Spleen (tissue), 11 donors: ENCODE measurements at regions not wholly inside any gene's neighbourhood (a gene's known extent, or its start where the extent isn't known, plus 50 kb on each side); places are given as distances from the start of the nearest gene placed in this dataset.

Experiments
- DNase-seq: peaks from one replicate; pipeline ENCODE4 v3.0.0-alpha.2; 2020
- H3K27ac ChIP-seq, 8 donors: fragments of 200-600 bp; sonication (generic) in 7 of 8; 1 replicate in 4 of 8; 2 replicates in 4 of 8; pipeline versions ENCODE4 v1.5.0 to v1.8.0; 2016 to 2021; ENCODE audit warnings: inconsistent platforms in 4 of 8, mild to moderate bottlenecking in 4 of 8, moderate library complexity in 1 of 8
- H3K27me3 ChIP-seq, 7 donors: fragments of 200-600 bp; sonication (generic) in 6 of 7; replicated peaks in 1 of 7; 1 replicate in 4 of 7; 2 replicates in 3 of 7; pipeline versions ENCODE4 v1.5.0 to v1.8.0; 2016 to 2021; ENCODE audit warnings: inconsistent platforms in 3 of 7, mild to moderate bottlenecking in 1 of 7
- H3K36me3 ChIP-seq, 6 donors: fragments of 200-600 bp; sonication (generic) in 5 of 6; 1 replicate in 4 of 6; 2 replicates in 2 of 6; pipeline versions ENCODE4 v1.5.0 to v1.8.0; 2016 to 2021; ENCODE audit warnings: inconsistent platforms in 2 of 6
- H3K4me1 ChIP-seq, 6 donors: fragments of 200-600 bp; sonication (generic) in 5 of 6; 1 replicate in 3 of 6; 2 replicates in 3 of 6; pipeline versions ENCODE4 v1.5.0 to v1.8.0; 2016 to 2021; ENCODE audit warnings: inconsistent platforms in 3 of 6
- H3K4me3 ChIP-seq, 8 donors: fragments of 200-600 bp; sonication (generic) in 7 of 8; 1 replicate in 4 of 8; 2 replicates in 4 of 8; pipeline versions ENCODE4 v1.5.0 to v1.8.0; 2016 to 2021; ENCODE audit warnings: inconsistent platforms in 4 of 8, mild to moderate bottlenecking in 4 of 8, moderate library complexity in 2 of 8
- H3K9me3 ChIP-seq, 8 donors: fragments of 200-600 bp; sonication (generic) in 7 of 8; 1 replicate in 4 of 8; 2 replicates in 4 of 8; pipeline versions ENCODE4 v1.5.0 to v1.8.0; 2016 to 2021; ENCODE audit warnings: inconsistent platforms in 4 of 8
- POLR2A ChIP-seq, 3 donors: fragments of 450-650 bp; IDR thresholded peaks; one replicate each; pipeline ENCODE4 v1.5.1; 2017; ENCODE audit warnings: antibody characterized with exemption in 3 of 3, mild to moderate bottlenecking in 1 of 3
- POLR2AphosphoS5 ChIP-seq, 3 donors: sonication (generic); formaldehyde crosslinking; IDR thresholded peaks; one replicate each; pipeline ENCODE4 v1.5.1; 2017; ENCODE audit warnings: antibody characterized with exemption in 3 of 3
- WGBS, 5 donors: extraction: QIAGEN DNeasy Blood & Tissue Kit in 3 of 5; methylation state at CpG; one replicate each; pipeline versions ENCODE4 v1.1.5 to v1.1.7; 2013 to 2018; 5-methylcytosine and 5-hydroxymethylcytosine counted together
- intact Hi-C: fragments of 100-400 bp; cut with DNase I; formaldehyde crosslinking; loops from one replicate; pipeline ENCODE4 v1.15.0; 2023; ENCODE audit warnings: low total_unique reads
- TF ChIP-seq, protein P1 (sequence below), 11 experiments: fragments of 200-600 bp in 7 of 11; fragments of 450-650 bp in 4 of 11; sonication (generic) in 4 of 11; IDR thresholded peaks in 8 of 11; conservative IDR thresholded peaks in 3 of 11; 1 replicate in 7 of 11; 2 replicates in 4 of 11; pipeline versions ENCODE4 v1.4.0 to v1.8.0; 2016 to 2021; ENCODE audit warnings: antibody characterized with exemption in 11 of 11, inconsistent platforms in 4 of 11, mild to moderate bottlenecking in 1 of 11
- donor health status: healthy with polysubstance abuse.
- donor health status: DM: no; HTN: no; CAD: no; lungs with moderate emphysema.
- donor health status: DM: no; HTN: no; CAD: no.
- donor health status: Bipolar disorder and iron deficiency.
- donor health status: healthy.
- donor health status: DM: no; HTN: no; CAD: no.
- donor health status: DM: yes; HTN: yes; CAD: no.

DNA sequence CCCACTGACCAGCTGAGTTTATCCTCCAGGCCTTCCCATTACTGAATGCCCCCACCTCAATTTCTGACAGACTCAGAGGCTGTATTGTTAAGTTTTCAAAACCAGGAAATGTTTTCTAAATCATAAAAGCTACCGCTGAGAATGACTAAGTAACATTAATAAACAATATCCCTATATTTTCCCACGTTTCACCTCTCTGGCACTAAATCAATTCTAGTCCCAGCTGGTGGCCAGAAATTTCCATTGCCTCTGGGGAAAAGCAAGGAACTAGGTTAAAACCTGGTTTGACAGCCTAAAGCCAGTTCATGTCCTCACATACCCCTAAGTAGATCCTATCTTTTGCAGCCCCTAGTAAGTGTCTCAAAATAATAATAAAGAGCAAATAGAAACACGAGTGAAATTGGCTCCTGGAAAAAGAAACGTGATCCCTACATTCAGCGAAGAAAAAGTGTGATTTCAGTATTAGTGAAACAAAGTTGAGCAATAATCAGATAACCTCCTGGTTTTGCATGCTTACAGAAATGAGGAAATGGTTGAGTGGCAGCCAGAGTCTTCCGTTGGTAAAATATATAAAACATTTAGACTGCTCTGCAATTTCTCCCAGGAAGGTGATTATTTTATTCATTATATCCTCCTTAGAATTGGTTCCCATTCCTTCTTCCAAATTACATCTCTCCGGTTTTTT lies 110.9 kb downstream of the ESM1 start:
- 21 to 36% (median 29%) methylated on average over 7 of the region's 7 CpGs for WGBS, 5 donors
- intact Hi-C loops: no loop called here

DNA sequence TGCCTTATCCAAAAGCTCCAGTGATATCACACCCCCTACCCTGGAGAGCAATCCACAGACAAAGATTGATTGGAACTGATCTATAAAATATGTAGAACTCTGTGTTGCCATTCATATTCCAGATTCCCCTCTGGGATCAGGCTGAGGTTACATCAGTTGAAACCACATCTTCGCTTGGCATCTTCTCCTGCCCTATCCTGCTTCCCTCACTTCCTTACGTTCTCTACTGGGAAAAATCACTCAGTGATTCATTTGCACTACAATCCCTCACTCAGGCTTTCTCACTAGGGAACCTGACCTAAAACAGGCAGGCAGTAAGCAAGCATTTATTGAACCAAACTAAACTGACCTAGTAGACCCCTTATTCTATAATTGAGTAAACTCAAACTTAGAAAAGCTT lies 111.7 kb downstream of the ESM1 start:
- Histone ChIP-seq H3K9me3 (no peaks in the 10 kb centered on the region), H3K27me3 (peaks cover 0 to 8% (median 0%) of the 10 kb centered on the region in 7 donors), H3K27ac (no peak overlapping the region), H3K4me3 (no peak overlapping the region), H3K4me1 (peaks cover 0 to 9% (median 0%) of the 10 kb centered on the region in 6 donors), H3K36me3 (no peaks in the 10 kb centered on the region)
- intact Hi-C loops: no loop called here
- TF ChIP-seq POLR2AphosphoS5 (IDR thresholded peaks at IDR 0.05) (no peak), POLR2A (IDR thresholded peaks at IDR 0.05) (no peak)
- TF ChIP-seq, protein P1, sequence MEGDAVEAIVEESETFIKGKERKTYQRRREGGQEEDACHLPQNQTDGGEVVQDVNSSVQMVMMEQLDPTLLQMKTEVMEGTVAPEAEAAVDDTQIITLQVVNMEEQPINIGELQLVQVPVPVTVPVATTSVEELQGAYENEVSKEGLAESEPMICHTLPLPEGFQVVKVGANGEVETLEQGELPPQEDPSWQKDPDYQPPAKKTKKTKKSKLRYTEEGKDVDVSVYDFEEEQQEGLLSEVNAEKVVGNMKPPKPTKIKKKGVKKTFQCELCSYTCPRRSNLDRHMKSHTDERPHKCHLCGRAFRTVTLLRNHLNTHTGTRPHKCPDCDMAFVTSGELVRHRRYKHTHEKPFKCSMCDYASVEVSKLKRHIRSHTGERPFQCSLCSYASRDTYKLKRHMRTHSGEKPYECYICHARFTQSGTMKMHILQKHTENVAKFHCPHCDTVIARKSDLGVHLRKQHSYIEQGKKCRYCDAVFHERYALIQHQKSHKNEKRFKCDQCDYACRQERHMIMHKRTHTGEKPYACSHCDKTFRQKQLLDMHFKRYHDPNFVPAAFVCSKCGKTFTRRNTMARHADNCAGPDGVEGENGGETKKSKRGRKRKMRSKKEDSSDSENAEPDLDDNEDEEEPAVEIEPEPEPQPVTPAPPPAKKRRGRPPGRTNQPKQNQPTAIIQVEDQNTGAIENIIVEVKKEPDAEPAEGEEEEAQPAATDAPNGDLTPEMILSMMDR (IDR thresholded peaks at IDR 0.05 in 8 of 11, conservative IDR thresholded peaks at IDR 0.05 in 3 of 11): no peak
- DNase-seq: no peak
- WGBS, 5 donors: 86 to 97% (median 93%) methylated on average over 2 of the region's 2 CpGs

More for the DNA sequence above, 110.9 kb downstream of the ESM1 start:
- TF ChIP-seq POLR2A (IDR thresholded peaks at IDR 0.05): no peak
- no peak for TF ChIP-seq POLR2AphosphoS5 (IDR thresholded peaks at IDR 0.05)
- TF ChIP-seq, protein P1 (IDR thresholded peaks at IDR 0.05 in 8 of 11, conservative IDR thresholded peaks at IDR 0.05 in 3 of 11): no peak
- Histone ChIP-seq H3K4me1 (peaks cover 0 to 9% (median 0%) of the 10 kb centered on the region in 6 donors), H3K9me3 (no peaks in the 10 kb centered on the region), H3K4me3 (no peak overlapping the region), H3K36me3 (no peaks in the 10 kb centered on the region), H3K27me3 (peaks cover 0 to 8% (median 0%) of the 10 kb centered on the region in 7 donors), H3K27ac (no peak overlapping the region)
- DNase-seq: no peak

DNA sequence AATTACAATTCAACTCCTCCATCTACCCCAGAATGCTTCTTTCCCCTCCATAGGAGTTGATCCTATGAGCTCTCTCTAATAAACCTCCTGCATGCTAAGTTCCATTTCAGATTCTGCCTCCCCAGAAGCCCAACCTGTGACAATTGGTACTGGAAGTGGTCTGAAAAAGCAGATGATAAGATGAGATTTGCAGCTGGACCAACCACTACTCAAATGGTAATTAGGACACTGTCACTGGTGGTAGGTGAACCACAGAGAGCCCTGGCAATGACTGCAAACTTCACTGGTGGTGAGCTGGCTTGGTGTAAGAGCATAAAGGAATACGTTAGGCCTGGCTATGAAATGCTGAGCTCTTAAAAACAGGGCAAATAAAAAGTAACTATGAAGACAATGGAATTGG lies 112.6 kb downstream of the ESM1 start:
- Histone ChIP-seq H3K27ac (no peak overlapping the region), H3K27me3 (peaks cover 0 to 8% (median 0%) of the 10 kb centered on the region in 7 donors), H3K4me3 (no peak overlapping the region), H3K36me3 (no peaks in the 10 kb centered on the region), H3K9me3 (no peaks in the 10 kb centered on the region), H3K4me1 (peaks cover 0 to 9% (median 0%) of the 10 kb centered on the region in 6 donors)
- WGBS, 5 donors: 77 to 94% (median 82%) methylated on average over 1 of the region's 1 CpG
- TF ChIP-seq POLR2AphosphoS5 (IDR thresholded peaks at IDR 0.05) (no peak), POLR2A (IDR thresholded peaks at IDR 0.05) (no peak)
- TF ChIP-seq, protein P1 (IDR thresholded peaks at IDR 0.05 in 8 of 11, conservative IDR thresholded peaks at IDR 0.05 in 3 of 11): no peak
- intact Hi-C loops: no loop called here
- DNase-seq: no peak

DNA sequence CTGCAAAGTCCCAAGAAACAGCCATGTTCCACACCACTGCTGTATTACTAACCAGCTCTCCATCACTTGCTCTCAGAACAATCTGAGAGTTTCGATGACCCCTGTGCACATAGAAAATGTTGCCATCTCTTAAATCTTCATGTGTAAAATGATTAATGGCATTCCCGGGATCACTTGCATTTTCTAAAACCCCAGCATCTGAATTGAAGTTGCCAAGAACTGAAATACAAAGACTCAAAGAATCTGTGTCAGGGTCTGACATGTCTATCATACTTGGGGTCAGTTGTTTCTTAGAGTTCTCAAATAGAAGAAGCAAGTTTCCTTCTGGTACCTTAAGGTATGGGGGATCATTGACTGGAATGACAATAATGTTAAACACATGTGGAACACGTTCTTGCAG lies 115.1 kb downstream of the ESM1 start:
- H3K9me3 ChIP-seq: no peaks in the 10 kb centered on the region
- H3K36me3 ChIP-seq: no peaks in the 10 kb centered on the region
- no peak overlapping the region for H3K27ac ChIP-seq
- no peak overlapping the region for H3K4me3 ChIP-seq
- WGBS, 5 donors: 82 to 90% (median 83%) methylated on average over 3 of the region's 3 CpGs
- H3K27me3 ChIP-seq: no peaks in the 10 kb centered on the region
- peaks cover 0 to 12% (median 2%) of the 10 kb centered on the region in 6 donors for H3K4me1 ChIP-seq
- intact Hi-C loops: no loop called here
- no peak for DNase-seq
- TF ChIP-seq POLR2AphosphoS5 (IDR thresholded peaks at IDR 0.05) (no peak), POLR2A (IDR thresholded peaks at IDR 0.05) (no peak)
- TF ChIP-seq, protein P1 (IDR thresholded peaks at IDR 0.05 in 8 of 11, conservative IDR thresholded peaks at IDR 0.05 in 3 of 11): no peak
